Left hindlimb (tissue), 1 donor: ENCODE measurements at regions not wholly inside any gene's neighbourhood (a gene's known extent, or its start where the extent isn't known, plus 50 kb on each side); places are given as distances from the start of the nearest gene placed in this dataset.
"Not testable (repeated sequence)": the region's sequence is repeated elsewhere in the genome, so short reads cannot be mapped to it uniquely, and the experiment has no call there.

Source experiments
- DNase-seq: peaks from one replicate; pipeline ENCODE4 v3.0.0-alpha.2; 2018

DNA sequence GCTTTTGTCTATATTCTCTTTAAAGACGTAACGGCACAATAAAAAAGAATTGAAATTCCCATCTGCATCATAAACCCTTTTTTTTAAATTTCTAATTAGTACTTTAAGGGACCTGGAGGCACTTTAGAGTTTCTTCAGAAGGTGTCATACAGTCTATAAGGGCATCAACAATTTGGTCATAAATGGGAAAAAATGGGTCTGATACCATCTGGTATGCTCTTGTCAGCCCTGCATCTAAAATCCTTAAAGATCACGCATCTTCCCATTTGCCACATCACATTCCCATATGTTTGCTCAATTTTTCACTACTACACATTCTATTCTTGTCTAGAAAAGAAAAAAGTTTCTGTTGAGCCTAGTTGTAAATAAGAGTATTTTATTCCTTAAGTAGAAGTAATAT is 53.8 kb downstream of the COX7C start:
- DNase-seq, result no peak

DNA sequence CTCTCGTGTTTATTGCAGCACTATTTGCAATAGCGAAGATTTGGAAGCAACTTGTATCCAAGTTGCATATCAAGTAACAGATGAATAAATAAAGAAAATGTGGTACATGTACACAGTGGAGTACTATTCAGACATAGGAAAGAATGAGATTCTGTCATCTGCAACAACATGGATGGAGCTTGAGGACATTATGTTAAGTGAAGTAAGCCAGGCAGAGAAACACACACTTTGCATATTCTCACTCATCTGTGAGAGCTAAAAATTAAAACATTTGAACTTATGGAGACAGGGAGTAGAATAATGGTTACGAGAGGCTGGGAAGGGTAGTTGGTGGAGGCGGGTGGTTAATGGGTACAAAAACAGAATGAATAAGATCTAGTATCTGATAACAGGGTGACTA is 56.3 kb downstream of the COX7C start:
- no peak for DNase-seq

DNA sequence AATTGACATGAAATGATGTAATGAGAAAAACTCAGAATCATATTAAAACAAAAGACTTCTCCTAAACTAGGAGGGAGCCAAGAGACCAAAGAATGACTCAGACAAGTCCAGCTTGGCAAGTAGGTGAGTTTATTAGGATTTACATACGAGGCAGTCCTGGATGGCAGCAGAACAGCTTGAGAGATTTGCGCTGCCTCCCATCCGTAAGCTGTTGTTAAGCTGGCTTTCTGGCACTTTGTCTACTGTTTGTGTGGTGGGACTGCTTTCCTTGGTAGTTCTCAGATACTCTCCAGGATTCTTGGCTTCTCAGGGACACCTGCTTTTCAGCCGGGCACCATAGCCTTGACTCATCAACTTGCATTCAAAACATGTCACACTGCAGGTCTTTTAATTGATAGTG is 57.6 kb downstream of the COX7C start:
- no peak for DNase-seq

DNA sequence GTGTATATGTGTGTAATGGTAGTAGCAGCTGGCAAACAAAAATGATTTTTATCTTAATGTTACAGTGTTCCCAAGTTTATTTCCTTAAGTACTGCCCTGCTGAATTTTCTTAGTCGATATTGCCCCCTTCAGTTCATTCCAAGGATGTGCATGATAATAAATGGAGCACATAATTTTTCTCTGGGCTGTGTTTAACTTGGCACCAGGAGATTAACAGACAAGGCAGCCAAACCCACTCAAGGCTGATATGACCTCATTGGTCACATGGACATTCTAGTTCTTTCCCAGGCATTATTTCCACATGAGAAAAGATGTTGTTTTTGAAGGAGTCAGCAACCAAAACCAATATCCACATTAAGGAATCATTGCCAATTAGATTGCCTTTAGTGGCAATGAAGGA is 61.8 kb downstream of the COX7C start:
- no peak for DNase-seq

DNA sequence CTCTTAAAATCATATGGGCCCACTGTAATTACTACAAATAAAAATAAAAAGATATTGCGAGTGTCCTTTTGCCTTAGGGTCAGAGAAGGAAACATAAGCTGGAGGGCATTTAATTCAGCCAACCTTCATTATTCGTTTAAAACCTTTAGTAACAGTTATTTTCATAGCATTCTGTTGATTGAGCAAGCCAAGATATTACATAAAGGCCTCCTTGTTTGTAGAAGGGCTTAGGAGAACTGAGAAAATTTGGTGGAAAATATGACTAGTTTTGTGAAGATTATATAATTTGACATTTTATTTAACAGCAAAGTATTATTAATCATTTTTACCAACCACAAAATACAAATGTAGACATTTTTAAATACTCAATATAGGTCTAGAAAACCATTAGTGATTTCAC is 62.2 kb downstream of the COX7C start:
- no peak for DNase-seq

DNA sequence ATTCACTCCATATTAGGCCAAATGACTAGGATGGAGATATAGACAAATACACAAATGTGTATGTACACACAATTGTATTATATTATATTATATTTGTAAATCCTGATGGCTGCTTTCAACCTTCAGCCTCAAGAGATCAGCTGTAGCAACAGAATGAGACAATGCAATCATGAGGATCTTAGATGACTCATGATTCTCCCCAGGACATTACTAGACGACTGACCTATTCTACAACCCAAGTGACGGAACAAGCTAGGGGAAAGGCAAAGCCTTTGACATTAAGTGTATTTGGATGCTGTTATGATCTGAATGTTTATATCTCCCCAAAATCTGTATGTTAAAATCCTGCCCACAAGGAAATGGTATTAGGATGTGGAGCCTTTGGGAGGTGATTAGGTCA is 66.5 kb downstream of the COX7C start:
- DNase-seq, result no peak

DNA sequence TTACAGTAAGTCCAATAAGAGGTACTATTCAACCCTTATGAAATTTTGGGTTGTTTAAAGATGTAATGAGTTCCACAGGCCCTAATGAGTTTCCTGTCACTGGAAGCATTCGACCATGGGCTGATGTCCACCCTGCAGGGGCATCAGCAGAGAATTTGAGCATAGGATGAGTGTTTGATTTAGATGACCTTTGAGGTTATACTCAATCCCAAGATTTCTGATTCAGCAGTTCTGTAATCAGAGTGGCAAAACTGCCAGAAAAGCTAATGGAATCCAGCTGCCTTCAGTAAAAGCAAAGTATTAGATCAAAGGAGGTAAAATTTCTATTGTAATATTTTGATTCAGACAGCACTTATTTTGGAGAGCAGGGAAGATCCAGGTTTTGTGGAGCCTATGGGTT is 68.3 kb downstream of the COX7C start:
- DNase-seq, result no peak

DNA sequence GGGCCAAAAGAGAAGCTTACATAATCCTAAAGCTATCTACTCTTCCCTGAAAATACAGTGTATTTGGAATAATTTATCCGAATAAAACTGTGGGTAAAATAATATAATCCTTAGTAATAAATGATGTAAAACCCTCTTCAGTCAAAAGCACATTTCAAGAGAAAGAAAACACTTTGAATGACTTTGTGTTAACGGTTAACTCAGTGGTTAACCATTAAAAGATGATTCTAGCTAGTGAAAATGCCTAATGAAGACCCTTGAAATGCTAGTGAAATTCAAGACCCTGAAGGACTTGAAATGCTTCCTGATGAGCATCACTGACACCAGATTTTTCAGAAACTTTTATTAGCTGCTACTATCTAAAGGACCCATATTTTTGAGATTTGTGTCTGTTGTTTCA is 70.7 kb downstream of the COX7C start:
- DNase-seq, result no peak

DNA sequence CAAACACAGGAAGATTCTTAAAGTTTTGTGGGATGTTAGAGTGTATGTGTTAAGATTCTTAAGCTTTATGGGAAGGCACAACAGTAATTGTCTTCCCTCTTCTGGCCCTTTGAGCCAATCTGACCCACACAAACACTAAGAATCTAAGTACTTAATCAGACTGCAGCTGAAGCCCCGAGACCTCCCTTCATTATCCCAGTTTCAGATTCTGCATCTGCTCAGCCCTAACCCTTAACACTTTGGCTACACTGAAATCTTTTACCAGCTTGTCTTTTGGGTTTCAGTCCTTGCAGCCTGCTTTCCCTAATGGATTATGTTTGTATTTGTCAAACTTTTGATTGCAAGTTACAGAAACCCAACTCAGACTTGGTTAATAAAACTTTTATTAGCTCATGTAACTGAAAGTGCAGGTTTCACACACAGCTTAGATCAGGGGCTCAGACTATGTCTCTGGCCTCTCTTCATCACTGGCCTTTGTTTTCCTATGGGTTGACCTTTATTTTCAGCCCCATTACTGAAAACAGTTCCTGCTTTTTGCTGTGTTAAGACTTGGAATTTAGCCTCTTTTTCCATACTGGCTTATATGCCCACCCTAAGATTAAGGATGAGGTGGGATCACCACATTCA is 71.5 kb downstream of the COX7C start:
- no peak for DNase-seq

DNA sequence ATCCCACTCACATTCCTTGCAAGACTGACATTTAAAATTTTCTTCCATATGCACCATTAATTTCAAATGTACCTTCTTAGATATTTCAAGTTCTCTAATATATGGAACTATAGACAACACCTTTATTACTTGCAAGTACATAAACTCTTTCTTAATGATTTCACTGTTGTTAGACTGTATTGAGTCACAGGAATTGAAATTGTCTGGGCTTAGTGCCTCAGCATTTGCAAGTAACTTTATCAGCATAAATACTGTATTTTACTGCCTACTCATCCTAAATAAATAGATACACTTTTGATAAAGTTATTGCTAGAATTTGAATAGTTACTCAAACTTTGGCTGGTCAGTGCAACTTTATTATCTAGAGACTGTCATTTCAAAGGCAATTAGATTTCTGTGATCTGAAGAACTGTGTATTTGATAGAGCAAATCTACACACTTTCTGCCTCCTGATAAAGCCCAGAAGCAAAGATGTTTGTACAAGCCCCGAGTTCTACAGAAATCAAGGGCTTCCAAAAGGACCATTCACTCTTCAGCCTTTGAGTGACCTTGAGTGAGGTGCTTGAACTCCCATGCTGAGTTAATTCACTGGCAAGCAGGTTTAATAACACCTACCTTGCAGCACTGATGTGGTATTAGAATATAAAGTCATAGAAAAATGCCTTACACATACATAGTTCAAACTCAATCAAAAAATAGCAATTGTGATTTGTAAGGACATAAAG is 91.6 kb downstream of the COX7C start:
- DNase-seq, result no peak

DNA sequence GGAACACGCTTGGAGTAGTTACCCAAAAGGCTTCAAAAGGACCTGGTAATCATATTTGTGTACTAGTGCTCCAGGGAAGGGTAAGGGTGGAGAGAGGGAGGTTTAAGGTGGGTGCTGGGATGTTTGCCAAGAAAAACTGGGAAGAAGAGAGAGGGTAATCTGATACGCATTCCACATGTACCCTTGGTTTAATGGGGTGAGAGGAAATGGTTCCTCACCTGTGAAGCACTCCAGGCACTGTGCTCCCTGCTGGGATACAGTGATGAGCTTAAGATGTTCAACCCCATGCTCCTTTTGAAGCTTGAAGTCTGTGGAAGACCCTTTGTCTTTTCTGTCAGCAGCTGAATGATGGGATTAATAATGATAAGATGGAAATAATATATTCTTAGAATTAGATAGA is 98.4 kb downstream of the COX7C start:
- DNase-seq, result no peak

DNA sequence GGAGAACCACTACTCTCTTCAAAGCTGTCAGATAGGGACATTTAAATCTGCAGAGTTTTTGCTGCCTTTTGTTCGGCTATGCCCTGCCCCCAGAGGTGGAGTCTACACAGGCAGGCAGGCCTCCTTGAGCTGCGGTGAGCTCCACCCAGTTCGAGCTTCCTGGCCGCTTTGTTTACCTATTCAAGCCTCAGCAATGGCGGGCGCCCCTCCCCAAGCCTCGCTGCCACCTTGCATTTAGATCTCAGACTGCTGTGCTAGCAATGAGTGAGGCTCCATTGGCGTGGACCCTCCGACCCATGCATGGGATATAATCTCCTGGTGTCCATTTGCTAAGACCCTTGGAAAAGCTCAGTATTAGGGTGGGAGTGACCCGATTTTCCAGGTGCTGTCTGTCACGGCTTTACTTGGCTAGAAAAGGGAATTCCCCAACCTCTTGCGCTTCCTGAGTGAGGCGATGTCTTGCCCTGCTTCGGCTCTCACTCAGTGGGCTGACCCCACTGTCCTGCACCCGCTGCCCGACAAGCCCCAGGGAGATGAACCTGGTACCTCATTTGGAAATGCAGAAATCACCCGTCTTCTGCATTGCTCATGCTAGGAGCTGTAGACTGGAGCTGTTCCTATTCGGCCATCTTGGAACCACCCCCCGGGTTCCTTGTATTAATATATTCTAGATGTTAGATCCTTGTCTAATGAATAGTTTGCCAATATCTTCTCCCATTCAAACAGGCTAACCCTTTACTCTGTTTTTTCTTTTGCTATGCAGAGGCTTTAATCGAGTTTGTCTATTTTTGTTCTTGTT is 113.8 kb downstream of the COX7C start:
- not testable (repeated sequence) for DNase-seq

DNA sequence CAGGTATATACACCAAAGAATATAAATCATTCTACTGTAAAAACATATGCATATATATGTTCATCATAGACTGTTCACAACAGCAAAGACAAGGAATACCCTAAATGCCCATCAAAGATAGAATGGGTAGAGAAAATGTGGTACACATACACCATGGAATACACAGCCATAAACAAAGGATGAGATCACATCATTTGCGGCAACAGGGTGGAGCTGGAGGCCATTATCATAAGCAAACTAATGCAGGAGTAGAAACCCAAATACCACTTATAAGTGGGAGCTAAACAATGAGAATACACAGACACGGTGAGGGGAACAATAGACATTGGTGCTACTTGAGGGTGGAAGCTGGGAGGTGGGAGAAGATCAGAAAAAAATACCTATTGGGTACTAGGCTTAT is 117.6 kb downstream of the COX7C start:
- no peak for DNase-seq

DNA sequence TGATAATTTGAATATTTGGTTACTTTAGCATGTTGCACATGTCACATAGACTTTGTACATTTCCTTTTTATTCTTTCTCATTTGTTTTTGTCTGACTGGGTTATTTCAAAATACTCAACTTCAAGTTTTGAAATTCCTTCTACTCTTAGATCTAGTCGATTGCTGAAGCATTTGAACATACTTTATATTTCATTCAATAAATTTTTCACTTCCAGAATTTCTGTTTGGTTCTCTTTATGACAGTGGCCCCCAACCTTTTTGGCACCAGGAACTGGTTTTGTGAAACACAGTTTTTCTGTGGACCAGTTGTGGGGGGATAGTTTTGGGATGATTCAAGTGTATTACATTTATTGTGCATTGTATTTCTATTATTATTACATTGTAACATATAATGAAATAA is 119.8 kb downstream of the COX7C start:
- no peak for DNase-seq

DNA sequence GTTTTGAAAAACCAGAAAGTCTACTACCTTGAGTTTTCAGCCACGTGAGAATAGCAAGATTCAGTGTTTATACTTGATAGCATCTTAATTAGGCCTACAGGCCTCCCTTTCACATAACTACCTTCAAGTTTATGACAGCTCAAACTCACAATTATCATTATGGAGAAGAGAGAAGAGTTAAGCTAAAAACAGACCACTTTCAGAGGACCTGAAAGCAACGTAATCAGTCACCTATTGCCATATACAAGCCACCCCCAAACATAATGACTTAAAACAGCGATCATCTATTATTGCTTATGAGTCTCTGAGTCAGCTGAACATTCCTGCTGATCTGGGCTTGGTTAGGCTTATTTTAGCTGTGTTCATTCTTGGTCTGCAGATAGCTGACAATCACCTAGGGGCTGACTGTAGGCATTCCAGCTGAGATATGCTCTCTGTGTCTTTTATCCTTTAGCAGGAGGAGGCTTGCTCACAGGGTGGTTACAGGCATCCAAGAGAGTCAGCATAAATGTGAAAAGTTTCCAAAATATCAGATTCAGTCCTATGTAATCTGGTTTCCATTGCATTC is 130.9 kb downstream of the COX7C start:
- no peak for DNase-seq

DNA sequence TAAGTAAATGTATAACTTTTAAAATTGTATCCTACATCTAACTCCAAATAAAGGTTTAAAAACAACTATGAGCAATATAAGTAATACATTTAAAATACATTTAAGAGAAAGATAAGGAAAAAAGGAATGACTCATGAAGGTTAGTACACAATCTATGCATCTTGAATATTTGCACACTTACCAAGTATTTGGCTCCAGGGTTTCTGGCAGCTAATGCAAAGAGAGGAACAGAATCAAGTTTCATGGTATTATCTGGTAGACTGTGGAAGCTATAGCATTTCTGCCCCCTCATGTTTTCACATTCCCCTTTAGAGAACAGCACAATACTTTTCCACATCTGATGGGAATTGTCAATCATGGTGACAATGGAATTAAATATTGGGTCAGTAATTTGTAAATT is 132.1 kb downstream of the COX7C start:
- DNase-seq, result no peak

DNA sequence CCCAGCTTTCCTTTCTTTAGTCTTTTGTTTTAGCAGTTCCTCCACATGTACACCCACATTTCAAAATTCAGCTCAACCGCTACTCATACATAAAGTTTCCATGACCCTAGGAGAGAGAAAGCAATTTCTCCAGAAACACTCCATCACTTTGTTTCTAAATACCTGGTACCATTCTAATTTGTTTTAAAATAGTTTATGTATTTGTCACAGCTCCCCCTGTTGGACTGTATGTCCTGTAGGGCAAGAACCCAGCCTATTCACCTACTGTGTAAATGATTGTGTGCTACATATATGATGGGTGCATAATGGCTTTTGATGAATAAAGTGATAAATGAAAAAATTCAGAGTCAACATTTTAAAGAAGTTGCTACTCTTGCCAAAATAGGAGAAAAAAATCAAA is 139.1 kb downstream of the COX7C start:
- DNase-seq, result no peak

DNA sequence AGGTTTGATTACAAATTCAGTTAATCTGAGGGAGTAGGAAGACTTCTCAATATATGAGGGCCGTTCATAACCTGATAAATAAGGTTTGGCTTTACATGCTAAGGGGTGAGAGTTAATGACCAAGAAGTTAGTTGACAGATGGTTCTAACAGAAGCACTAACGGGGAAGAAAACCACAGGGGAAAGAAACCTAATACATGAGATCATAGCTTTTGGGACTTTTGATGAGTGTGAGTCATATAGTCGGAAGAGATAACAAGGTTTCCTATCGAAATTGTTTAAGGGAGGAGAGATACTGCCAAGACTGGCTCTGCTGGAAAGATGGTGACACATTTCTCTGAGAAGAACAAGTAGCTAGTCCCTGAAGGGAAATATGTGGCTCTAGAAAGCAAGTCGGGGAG is 140.1 kb downstream of the COX7C start:
- no peak for DNase-seq

DNA sequence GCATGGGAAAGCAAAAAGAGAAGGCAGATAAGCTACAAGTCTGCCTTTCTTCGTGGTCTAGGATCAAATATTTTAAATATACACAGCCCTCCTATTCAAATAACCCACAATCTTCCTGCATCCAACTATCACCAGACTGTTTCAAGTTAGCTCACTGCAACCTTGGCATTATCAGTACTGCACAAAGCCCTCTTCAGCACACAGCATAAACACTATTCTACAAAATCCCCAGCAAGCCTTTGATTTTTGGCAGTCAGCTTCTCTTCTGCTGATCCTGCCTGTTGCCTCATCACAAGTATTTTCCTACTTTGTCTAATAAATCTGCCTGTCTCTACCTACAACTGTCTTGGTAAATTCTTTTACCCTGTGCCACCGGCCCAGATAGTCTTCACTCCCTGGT is 142.9 kb downstream of the COX7C start:
- no peak for DNase-seq

DNA sequence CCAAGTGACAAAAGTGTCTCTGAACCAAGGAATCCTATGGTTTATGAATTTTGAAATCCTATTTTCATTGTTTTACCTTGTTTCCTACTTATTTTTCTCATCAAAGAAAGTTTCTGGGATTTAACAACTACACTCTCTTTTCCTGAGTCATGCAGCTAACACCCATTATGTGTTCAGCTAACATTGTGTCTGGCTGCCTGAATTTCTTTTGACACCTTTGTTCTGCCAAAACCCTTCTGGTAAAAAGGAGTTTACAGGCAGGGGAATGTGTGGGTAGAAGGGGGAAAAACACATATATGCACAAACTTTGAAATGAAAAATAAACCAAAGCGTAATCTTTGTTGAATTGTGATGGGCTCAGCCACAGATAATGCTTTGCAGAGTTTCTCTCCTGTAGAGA is 146.2 kb downstream of the COX7C start:
- DNase-seq, result no peak

DNA sequence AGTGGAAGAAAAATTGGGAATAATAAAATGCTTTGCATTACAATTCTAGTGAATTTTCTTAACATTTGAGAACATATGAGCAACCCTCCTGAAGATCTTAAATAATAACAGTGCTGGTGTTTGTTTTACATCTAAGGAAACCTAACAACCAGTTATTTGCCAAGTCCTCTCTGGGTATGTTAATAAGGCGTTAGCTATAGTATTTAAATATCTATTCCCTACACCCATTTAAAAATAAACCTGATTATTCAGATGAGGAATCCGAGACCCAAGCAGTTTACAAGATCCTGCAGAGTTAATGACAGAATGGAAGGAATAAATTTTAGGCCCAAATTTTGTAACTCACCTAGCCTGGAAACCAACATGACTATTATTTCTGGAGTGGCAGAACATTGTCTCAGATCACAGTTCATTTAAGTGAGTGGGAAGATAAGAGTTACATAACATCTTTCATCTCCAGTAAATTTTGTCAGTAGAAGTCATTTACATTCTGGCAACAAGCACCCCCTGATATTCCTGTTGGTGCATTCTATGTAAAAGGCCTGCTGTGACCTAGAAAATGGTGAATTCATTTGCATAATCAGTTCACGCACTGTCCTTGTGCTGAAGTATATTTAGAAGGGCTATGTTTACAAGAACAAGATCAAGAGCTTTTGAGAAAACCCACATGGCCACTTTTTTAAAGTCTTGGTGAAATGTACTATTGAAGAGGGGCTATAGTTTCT is 148.2 kb downstream of the COX7C start:
- no peak for DNase-seq

DNA sequence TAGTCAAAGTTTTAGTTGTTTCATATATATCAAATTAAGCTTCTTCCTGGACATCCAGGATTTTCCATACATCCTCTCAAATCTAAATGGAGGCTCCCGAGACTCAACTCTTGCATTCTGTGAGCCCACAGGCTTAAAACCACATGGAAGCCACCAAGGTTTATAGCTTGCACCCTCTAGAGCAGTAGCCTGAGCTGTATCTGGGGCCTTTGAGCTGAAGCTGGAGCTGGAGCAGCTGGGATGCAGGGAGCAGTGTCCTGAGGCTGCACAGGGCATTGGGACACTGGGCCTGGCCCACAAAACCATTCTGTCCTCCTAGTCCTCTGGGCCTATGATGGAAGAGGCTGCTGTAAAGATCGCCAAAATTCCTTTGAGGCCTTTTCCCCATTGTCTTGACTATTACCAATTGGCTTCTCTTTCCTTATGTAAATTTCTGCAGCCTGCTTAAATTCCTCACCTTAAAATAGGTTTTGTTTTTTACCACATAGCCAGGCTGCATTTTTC is 151.0 kb downstream of the COX7C start:
- no peak for DNase-seq

DNA sequence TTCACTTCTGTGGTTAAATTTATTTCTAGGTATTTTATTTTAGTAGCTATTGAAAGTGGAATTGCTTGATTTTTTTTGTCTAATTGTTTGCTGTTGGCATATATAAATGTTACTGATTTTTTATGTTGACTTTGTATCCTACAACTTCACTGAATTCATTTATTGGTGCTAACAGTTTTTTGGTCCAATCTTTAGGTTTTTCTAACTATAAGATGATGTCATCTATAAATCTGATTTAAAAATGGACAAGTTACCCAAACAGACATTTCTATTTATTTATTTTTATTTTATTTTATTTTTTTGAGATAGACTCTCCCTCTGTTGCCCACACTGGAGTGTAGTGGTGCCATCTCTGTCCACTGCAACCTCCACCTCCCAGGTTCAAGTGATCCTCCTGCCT is 162.3 kb downstream of the COX7C start:
- DNase-seq, result no peak
